ENCODE measurements at regions not wholly inside any gene's neighbourhood (a gene's known extent, or its start where the extent isn't known, plus 50 kb on each side); places are given as distances from the start of the nearest gene placed in this dataset.
A peak's percentile ranks its signal among the peaks of the same experiment; 100 is the strongest.
"Not testable (repeated sequence)": the region's sequence is repeated elsewhere in the genome, so short reads cannot be mapped to it uniquely, and the experiment has no call there.

DNA sequence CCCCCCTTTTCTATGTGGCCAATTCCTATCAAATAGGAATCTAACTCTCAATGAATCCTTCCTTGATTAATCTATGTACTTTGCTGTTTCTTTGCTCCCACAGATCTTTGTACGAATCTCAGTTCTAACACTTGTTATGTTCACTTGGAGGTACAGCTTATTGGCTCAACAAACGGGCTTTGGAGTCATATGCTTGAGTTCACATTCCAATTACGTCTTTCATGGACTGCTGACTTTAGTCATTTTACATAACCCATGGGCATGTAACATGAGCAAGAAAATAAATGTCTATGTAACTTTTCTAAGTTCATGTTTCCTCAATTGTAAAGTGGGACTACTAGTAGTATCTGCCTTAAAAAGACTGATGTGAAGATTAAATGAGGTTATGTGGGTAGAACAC is 123.2 kb upstream of the TBC1D5 start:
- peak in 2 of 5 donors; percentile 23 to 35 for DNase-seq
- no peak overlapping the region for H3K27ac ChIP-seq (ENCODE audit: low read depth in 2 of 2, low read length in 2 of 2)
- no peaks in the 10 kb centered on the region for H3K27me3 ChIP-seq (ENCODE audit: control insufficient read depth, insufficient read depth, low read length)
- no peak for FAIRE-seq
- TF ChIP-seq, protein P1, sequence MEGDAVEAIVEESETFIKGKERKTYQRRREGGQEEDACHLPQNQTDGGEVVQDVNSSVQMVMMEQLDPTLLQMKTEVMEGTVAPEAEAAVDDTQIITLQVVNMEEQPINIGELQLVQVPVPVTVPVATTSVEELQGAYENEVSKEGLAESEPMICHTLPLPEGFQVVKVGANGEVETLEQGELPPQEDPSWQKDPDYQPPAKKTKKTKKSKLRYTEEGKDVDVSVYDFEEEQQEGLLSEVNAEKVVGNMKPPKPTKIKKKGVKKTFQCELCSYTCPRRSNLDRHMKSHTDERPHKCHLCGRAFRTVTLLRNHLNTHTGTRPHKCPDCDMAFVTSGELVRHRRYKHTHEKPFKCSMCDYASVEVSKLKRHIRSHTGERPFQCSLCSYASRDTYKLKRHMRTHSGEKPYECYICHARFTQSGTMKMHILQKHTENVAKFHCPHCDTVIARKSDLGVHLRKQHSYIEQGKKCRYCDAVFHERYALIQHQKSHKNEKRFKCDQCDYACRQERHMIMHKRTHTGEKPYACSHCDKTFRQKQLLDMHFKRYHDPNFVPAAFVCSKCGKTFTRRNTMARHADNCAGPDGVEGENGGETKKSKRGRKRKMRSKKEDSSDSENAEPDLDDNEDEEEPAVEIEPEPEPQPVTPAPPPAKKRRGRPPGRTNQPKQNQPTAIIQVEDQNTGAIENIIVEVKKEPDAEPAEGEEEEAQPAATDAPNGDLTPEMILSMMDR (IDR thresholded peaks at IDR 0.05; ENCODE audit: borderline replicate concordance, extremely low read depth, insufficient read depth) = no peak
- no peaks in the 10 kb centered on the region for H3K9me3 ChIP-seq (ENCODE audit: control insufficient read depth in 2 of 3, insufficient read depth in 1 of 3, low read length in 3 of 3)
- H3K9ac ChIP-seq (ENCODE audit: low read length in 3 of 3) = no peak overlapping the region
- intact Hi-C loops (cut with DNase I) = no loop called here
- H3K4me3 ChIP-seq (ENCODE audit: low read length in 3 of 3) = no peak overlapping the region
- H3K4me1 ChIP-seq (ENCODE audit: control insufficient read depth in 2 of 3, insufficient read depth in 2 of 3, low read depth in 1 of 3, low read length in 3 of 3) = no peaks in the 10 kb centered on the region
- H3K36me3 ChIP-seq (ENCODE audit: control insufficient read depth in 2 of 3, insufficient read depth in 3 of 3, low read length in 3 of 3) = no peaks in the 10 kb centered on the region

DNA sequence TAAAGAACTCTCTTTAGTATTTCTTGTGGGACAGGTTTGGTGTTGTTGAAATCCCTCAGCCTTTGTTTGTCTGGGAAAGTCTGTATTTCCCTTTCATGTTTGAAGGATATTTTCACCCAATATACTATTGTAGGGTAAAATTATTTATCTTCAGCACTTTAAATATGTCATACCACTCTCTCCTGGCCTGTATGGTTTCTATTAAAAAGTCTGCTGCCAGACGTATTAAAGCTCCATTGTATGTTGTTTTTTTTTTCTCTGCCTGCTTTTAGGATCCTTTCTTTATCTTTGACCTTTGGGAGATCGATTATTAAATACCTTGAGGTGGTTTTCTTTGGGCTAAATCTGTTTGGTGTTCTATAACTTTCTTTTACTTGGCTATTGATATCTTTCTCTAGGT is 119.0 kb upstream of the TBC1D5 start:
- no peaks in the 10 kb centered on the region for H3K4me1 ChIP-seq (ENCODE audit: control insufficient read depth in 2 of 3, insufficient read depth in 2 of 3, low read depth in 1 of 3, low read length in 3 of 3)
- H3K27ac ChIP-seq (ENCODE audit: low read depth in 2 of 2, low read length in 2 of 2) = no peak overlapping the region
- H3K36me3 ChIP-seq (ENCODE audit: control insufficient read depth in 2 of 3, insufficient read depth in 3 of 3, low read length in 3 of 3) = no peaks in the 10 kb centered on the region
- no peaks in the 10 kb centered on the region for H3K27me3 ChIP-seq (ENCODE audit: control insufficient read depth, insufficient read depth, low read length)
- H3K4me3 ChIP-seq (ENCODE audit: low read length in 3 of 3) = no peak overlapping the region
- intact Hi-C loops (cut with DNase I) = no loop called here
- H3K9me3 ChIP-seq (ENCODE audit: control insufficient read depth in 2 of 3, insufficient read depth in 1 of 3, low read length in 3 of 3) = no peaks in the 10 kb centered on the region
- FAIRE-seq = no peak
- TF ChIP-seq, protein P1 (IDR thresholded peaks at IDR 0.05; ENCODE audit: borderline replicate concordance, extremely low read depth, insufficient read depth) = no peak
- no peak overlapping the region for H3K9ac ChIP-seq (ENCODE audit: low read length in 3 of 3)
- no peak for DNase-seq

DNA sequence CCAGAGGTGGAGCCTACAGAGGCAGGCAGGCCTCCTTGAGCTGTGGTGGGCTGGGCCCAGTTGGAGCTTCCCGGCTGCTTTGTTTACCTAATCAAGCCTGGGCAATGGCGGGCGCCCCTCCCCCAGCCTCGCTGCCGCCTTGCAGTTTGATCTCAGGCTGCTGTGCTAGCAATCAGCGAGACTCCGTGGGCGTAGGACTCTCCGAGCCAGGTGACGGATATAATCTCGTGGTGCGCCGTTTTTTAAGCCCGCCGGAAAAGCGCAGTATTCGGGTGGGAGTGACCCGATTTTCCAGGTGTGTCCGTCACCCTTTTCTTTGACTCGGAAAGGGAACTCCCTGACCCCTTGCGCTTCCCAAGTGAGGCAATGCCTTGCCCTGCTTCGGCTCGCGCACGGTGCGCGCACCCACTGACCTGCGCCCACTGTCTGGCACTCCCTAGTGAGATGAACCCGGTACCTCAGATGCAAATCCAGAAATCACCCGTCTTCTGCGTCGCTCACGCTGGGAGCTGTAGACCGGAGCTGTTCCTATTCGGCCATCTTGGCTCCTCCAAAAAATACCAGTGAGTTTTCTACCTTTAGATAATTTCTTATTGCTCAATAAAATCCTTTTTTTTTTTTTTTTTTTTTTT is 118.5 kb upstream of the TBC1D5 start:
- H3K9me3 ChIP-seq (ENCODE audit: control insufficient read depth in 2 of 3, insufficient read depth in 1 of 3, low read length in 3 of 3); H3K27ac ChIP-seq (ENCODE audit: low read depth in 2 of 2, low read length in 2 of 2); DNase-seq; H3K27me3 ChIP-seq (ENCODE audit: control insufficient read depth, insufficient read depth, low read length); H3K4me3 ChIP-seq (ENCODE audit: low read length in 3 of 3); H3K9ac ChIP-seq (ENCODE audit: low read length in 3 of 3); H3K4me1 ChIP-seq (ENCODE audit: control insufficient read depth in 2 of 3, insufficient read depth in 2 of 3, low read depth in 1 of 3, low read length in 3 of 3); intact Hi-C loops (cut with DNase I); H3K36me3 ChIP-seq (ENCODE audit: control insufficient read depth in 2 of 3, insufficient read depth in 3 of 3, low read length in 3 of 3); FAIRE-seq: not testable (repeated sequence)

DNA sequence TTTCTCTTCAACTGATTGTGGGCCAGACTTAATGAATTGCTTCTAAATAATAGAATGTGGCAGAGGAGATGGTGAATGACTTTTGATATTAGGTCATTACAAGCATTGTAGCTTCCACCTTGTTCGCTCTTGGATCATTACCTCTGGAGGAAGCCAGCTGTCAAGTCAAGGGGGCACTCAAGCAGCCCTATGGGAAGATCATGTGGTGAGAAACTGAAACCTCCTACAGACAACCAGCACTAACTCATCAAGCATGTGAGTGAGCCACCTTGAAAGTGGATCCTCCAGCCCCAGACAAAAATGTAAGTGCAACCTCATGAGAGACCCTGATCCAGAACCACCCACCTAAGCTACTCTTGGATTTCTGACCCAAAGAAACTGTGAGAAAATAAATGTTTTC is 109.8 kb upstream of the TBC1D5 start:
- FAIRE-seq (no peak), DNase-seq (peak in 3 of 5 donors; percentile 35 to 66 (median 53))
- Histone ChIP-seq H3K4me1 (ENCODE audit: control insufficient read depth in 2 of 3, insufficient read depth in 2 of 3, low read depth in 1 of 3, low read length in 3 of 3) (no peaks in the 10 kb centered on the region), H3K27me3 (ENCODE audit: control insufficient read depth, insufficient read depth, low read length) (no peaks in the 10 kb centered on the region), H3K36me3 (ENCODE audit: control insufficient read depth in 2 of 3, insufficient read depth in 3 of 3, low read length in 3 of 3) (no peaks in the 10 kb centered on the region), H3K9me3 (ENCODE audit: control insufficient read depth in 2 of 3, insufficient read depth in 1 of 3, low read length in 3 of 3) (peaks cover 0 to 6% (median 0%) of the 10 kb centered on the region in 3 donors), H3K4me3 (ENCODE audit: low read length in 3 of 3) (no peak overlapping the region), H3K9ac (ENCODE audit: low read length in 3 of 3) (no peak overlapping the region), H3K27ac (ENCODE audit: low read depth in 2 of 2, low read length in 2 of 2) (no peak overlapping the region)
- TF ChIP-seq, protein P1 (IDR thresholded peaks at IDR 0.05; ENCODE audit: borderline replicate concordance, extremely low read depth, insufficient read depth) = no peak
- intact Hi-C loops (cut with DNase I) = no loop called here

Measured in kidney (tissue), 13 donors.